ENCODE measurements at regions not wholly inside any gene's neighbourhood (a gene's known extent, or its start where the extent isn't known, plus 50 kb on each side); places are given as distances from the start of the nearest gene placed in this dataset.

DNA sequence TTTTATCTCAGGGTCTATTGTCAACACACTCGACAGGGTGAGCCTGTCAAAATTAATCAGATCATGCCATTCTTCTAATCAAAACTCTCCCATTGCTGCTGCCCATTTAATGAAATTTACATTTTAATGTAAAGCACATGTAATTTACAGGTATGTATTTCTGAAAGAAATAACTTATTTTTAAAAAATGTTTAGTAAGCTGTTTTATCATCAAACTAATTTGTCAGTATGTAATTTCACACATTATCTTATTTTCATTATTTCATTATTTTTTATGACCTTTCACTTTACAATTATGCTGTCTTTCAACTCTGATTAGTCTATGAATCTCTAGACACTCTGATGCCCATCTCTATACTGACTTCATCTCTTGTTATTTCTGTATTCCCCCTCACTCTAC lies 467.8 kb downstream of the ZNF804A start:
- TF ChIP-seq POLR2A (IDR thresholded peaks at IDR 0.05; ENCODE audit: low read length) (no peak), GATA1 (IDR thresholded peaks at IDR 0.05; ENCODE audit: low read depth, low read length) (no peak)
